ENCODE measurements at regions not wholly inside any gene's neighbourhood (a gene's known extent, or its start where the extent isn't known, plus 50 kb on each side); places are given as distances from the start of the nearest gene placed in this dataset.

- FAIRE-seq, result no peak
These were observed 321.3 kb downstream of the SIPA1L2 start for GRCh38 chr1:232308616-232309015.

More at GRCh38 chr1:232308616-232309015, 321.3 kb downstream of the SIPA1L2 start:
- no peak overlapping the region for H3K56ac ChIP-seq (replicated peaks; ENCODE audit: insufficient read length, low read depth, low read length)
- H2BK12ac ChIP-seq (ENCODE audit: low read depth, low read length), result no peak overlapping the region
- H3K9ac ChIP-seq (replicated peaks in 1 of 4; ENCODE audit: extremely low read depth in 1 of 4, low read depth in 3 of 4, low read length in 3 of 4), result no peak overlapping the region
- H3K36me3 ChIP-seq (ENCODE audit: control insufficient read depth in 2 of 4, insufficient read depth in 4 of 4, low read length in 3 of 4), result no peaks in the 10 kb centered on the region
- no peaks in the 10 kb centered on the region for H4K20me1 ChIP-seq (replicated peaks in 1 of 2; ENCODE audit: control insufficient read depth in 1 of 2, insufficient read depth in 2 of 2, low read length in 2 of 2)
- peaks cover 2 to 11% (median 5%) of the 10 kb centered on the region in 4 experiments for H3K4me1 ChIP-seq (replicated peaks in 1 of 4; ENCODE audit: control insufficient read depth in 3 of 4, insufficient read depth in 4 of 4, low read length in 3 of 4)
- H3K18ac ChIP-seq (ENCODE audit: extremely low read depth, low read length), result no peak overlapping the region
- no peak overlapping the region for H2BK5ac ChIP-seq (ENCODE audit: low read depth, low read length)
- H4K8ac ChIP-seq (ENCODE audit: extremely low read depth, insufficient read depth, low read length), result no peak overlapping the region
- TF ChIP-seq TEAD4 (IDR thresholded peaks at IDR 0.05; ENCODE audit: low read depth, low read length) (no peak), TBP (IDR thresholded peaks at IDR 0.05; ENCODE audit: low read depth, low read length) (no peak), KDM5A (IDR thresholded peaks at IDR 0.05; ENCODE audit: low read length) (no peak), TAF7 (optimal IDR thresholded peaks at IDR 0.05; ENCODE audit: borderline replicate concordance, low read depth, low read length) (no peak), SIX5 (IDR thresholded peaks at IDR 0.05; ENCODE audit: low read depth, low read length) (no peak), YY1 (IDR thresholded peaks at IDR 0.05; ENCODE audit: low read depth, low read length) (no peak)
- TF ChIP-seq, protein P1, sequence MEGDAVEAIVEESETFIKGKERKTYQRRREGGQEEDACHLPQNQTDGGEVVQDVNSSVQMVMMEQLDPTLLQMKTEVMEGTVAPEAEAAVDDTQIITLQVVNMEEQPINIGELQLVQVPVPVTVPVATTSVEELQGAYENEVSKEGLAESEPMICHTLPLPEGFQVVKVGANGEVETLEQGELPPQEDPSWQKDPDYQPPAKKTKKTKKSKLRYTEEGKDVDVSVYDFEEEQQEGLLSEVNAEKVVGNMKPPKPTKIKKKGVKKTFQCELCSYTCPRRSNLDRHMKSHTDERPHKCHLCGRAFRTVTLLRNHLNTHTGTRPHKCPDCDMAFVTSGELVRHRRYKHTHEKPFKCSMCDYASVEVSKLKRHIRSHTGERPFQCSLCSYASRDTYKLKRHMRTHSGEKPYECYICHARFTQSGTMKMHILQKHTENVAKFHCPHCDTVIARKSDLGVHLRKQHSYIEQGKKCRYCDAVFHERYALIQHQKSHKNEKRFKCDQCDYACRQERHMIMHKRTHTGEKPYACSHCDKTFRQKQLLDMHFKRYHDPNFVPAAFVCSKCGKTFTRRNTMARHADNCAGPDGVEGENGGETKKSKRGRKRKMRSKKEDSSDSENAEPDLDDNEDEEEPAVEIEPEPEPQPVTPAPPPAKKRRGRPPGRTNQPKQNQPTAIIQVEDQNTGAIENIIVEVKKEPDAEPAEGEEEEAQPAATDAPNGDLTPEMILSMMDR (IDR thresholded peaks at IDR 0.05; ENCODE audit: control extremely low read depth in 1 of 3, insufficient read depth in 1 of 3, low read depth in 1 of 3, low read length in 3 of 3), result no peak
- no peak overlapping the region for H2AK5ac ChIP-seq (ENCODE audit: low read depth, low read length)
- no peak overlapping the region for H2AFZ ChIP-seq (ENCODE audit: low read length)
- no peaks in the 10 kb centered on the region; a peak in 1 of 4 replicates for H3K9me3 ChIP-seq (ENCODE audit: insufficient read depth in 2 of 2, low read depth in 1 of 2, low read length in 1 of 2)
- POLR2A ChIA-PET (ENCODE audit: partially characterized antibody), result no interaction called here
- H2BK20ac ChIP-seq (ENCODE audit: low read length), result no peak overlapping the region
- no peak overlapping the region for H3K4me2 ChIP-seq (ENCODE audit: insufficient read depth in 1 of 2, low read depth in 2 of 2, low read length in 2 of 2)
- no peak overlapping the region for H3K23ac ChIP-seq (ENCODE audit: insufficient read length)
- CTCF ChIA-PET (ENCODE audit: partially characterized antibody), result interaction anchor here (0.8 to 1.7 kb wide), 6 partner anchors 11 to 377 kb away, joined by 3 to 8 read pairs (median 4); no protein-coding TSS in a partner anchor
- H3K79me1 ChIP-seq (ENCODE audit: low read depth, low read length), result no peaks in the 10 kb centered on the region
- no peak for DNase-seq (ENCODE audit: low read depth in 1 of 2, low spot score in 2 of 2)
- H3K14ac ChIP-seq (ENCODE audit: insufficient read length), result no peak overlapping the region
- H3K79me2 ChIP-seq (ENCODE audit: control insufficient read depth in 1 of 2, insufficient read depth in 2 of 2, low read length in 2 of 2), result no peaks in the 10 kb centered on the region
- H3K23me2 ChIP-seq (ENCODE audit: low read depth, low read length), result peaks cover 2% of the 10 kb centered on the region; the same call in 1 of the 2 replicates
- peaks cover 0 to 2% (median 0%) of the 10 kb centered on the region in 4 experiments; a peak in 1 of 7 replicates for H3K27me3 ChIP-seq (replicated peaks in 1 of 4; ENCODE audit: control insufficient read depth in 3 of 4, extremely low read depth in 1 of 4, insufficient read depth in 3 of 4, low read length in 3 of 4)
- H3K4me3 ChIP-seq (ENCODE audit: extremely low read depth in 1 of 4, insufficient read depth in 2 of 4, low read depth in 3 of 4, low read length in 4 of 4), result no peak overlapping the region
- H4K91ac ChIP-seq (replicated peaks; ENCODE audit: insufficient read length, low read length), result no peak overlapping the region
- H4K5ac ChIP-seq (ENCODE audit: insufficient read length, low read depth, low read length), result no peak overlapping the region
- no peak overlapping the region for H2BK120ac ChIP-seq (replicated peaks; ENCODE audit: low read depth, low read length)
- no peak overlapping the region for H2BK15ac ChIP-seq (ENCODE audit: low read length)
- no peak overlapping the region for H3K27ac ChIP-seq (ENCODE audit: low read depth, low read length)
- WGBS, 2 experiments (ENCODE audit: extremely low coverage in 1 of 2, insufficient coverage in 1 of 2, insufficient read length in 1 of 2, insufficient replicate concordance in 2 of 2, low coverage in 1 of 2, low lambda C conversion rate in 2 of 2, missing lambda C conversion rate in 1 of 2), result 81% methylated on average over 3 of the region's 3 CpGs; no CpG with 5 or more reads in 1 of the 2 experiments
- no peak overlapping the region for H3K4ac ChIP-seq (replicated peaks; ENCODE audit: insufficient read length, low read depth, low read length)

Data from H1 (cell line).